Smooth muscle cell (in vitro differentiated cells): ENCODE measurements at regions not wholly inside any gene's neighbourhood (a gene's known extent, or its start where the extent isn't known, plus 50 kb on each side); places are given as distances from the start of the nearest gene placed in this dataset.

Experiments used
- DNase-seq: peaks from one replicate; lab custom pipeline; 2025; ENCODE audit not compliant: unreplicated experiment; lab: John Stamatoyannopoulos, UW
- H2AFZ ChIP-seq: fragments of 200-600 bp; sonication (generic); 2 replicates; pipeline ENCODE4 v1.6.0; 2016; ENCODE audit warnings: antibody characterized with exemption, low read depth, mild to moderate bottlenecking
- H3F3A ChIP-seq: fragments of 200-600 bp; sonication (generic); 2 replicates; pipeline ENCODE4 v1.6.0; 2017; ENCODE audit warnings: antibody characterized with exemption, low read depth
- H3K27ac ChIP-seq: fragments of 200-600 bp; sonication (generic); 2 replicates; pipeline ENCODE4 v1.5.1; 2016; ENCODE audit warnings: low read depth, mild to moderate bottlenecking
- H3K27me3 ChIP-seq: fragments of 200-600 bp; sonication (generic); 2 replicates; pipeline ENCODE4 v1.6.1; 2016; ENCODE audit warnings: low read depth, mild to moderate bottlenecking
- H3K36me3 ChIP-seq: fragments of 200-600 bp; sonication (generic); 2 replicates; pipeline ENCODE4 v1.5.1; 2016; ENCODE audit warnings: low read depth
- H3K4me1 ChIP-seq: fragments of 200-600 bp; sonication (generic); 2 replicates; pipeline ENCODE4 v1.5.1; 2016; ENCODE audit warnings: low read depth
- H3K4me2 ChIP-seq: fragments of 200-600 bp; sonication (generic); 2 replicates; pipeline ENCODE4 v1.6.0; 2016; ENCODE audit warnings: mild to moderate bottlenecking
- H3K4me3 ChIP-seq: fragments of 200-600 bp; sonication (generic); 2 replicates; pipeline ENCODE4 v1.5.1; 2016; ENCODE audit warnings: mild to moderate bottlenecking
- H3K79me2 ChIP-seq: fragments of 200-600 bp; sonication (generic); 2 replicates; pipeline ENCODE4 v1.6.0; 2016; ENCODE audit warnings: low read depth, mild to moderate bottlenecking
- H3K9ac ChIP-seq: fragments of 200-600 bp; sonication (generic); 2 replicates; pipeline ENCODE4 v1.6.0; 2016; ENCODE audit warnings: low read depth
- H3K9me3 ChIP-seq: fragments of 200-600 bp; sonication (generic); replicated peaks from 2 replicates; pipeline ENCODE4 v1.5.1; 2016; ENCODE audit warnings: low read depth
- H4K20me1 ChIP-seq: fragments of 200-600 bp; sonication (generic); 2 replicates; pipeline ENCODE4 v1.6.0; 2016; ENCODE audit warnings: low read depth
- CTCF ChIP-seq: fragments of 200-600 bp; sonication (generic); IDR thresholded peaks from 2 replicates; pipeline ENCODE4 v1.5.1; 2017; ENCODE audit warnings: borderline replicate concordance, mild to moderate bottlenecking, antibody characterized with exemption; ENCODE audit not compliant: insufficient read depth, poor library complexity, severe bottlenecking
- WGBS: methylation state at CpG from one replicate; pipeline ENCODE4 v1.1.7; 2016; ENCODE audit warnings: low lambda C conversion rate; 5-methylcytosine and 5-hydroxymethylcytosine counted together

GRCh38 chr13:22017226-22017625, 346.4 kb downstream of the FGF9 start:
- no peak overlapping the region for H3K4me2 ChIP-seq
- no peak for TF ChIP-seq CTCF
- no peaks in the 10 kb centered on the region for H3K36me3 ChIP-seq
- no peaks in the 10 kb centered on the region for H3F3A ChIP-seq
- H3K4me1 ChIP-seq: no peaks in the 10 kb centered on the region
- H3K9me3 ChIP-seq: no peaks in the 10 kb centered on the region
- H3K4me3 ChIP-seq: no peak overlapping the region
- DNase-seq: no peak
- H2AFZ ChIP-seq: no peak overlapping the region
- 79% methylated on average over 3 of the region's 3 CpGs for WGBS
- H3K79me2 ChIP-seq: no peaks in the 10 kb centered on the region
- no peak overlapping the region for H3K9ac ChIP-seq
- no peak overlapping the region for H3K27ac ChIP-seq
- H3K27me3 ChIP-seq: no peaks in the 10 kb centered on the region
- no peaks in the 10 kb centered on the region for H4K20me1 ChIP-seq

GRCh38 chr13:22018076-22018835, 347.4 kb downstream of the FGF9 start:
- no peak for TF ChIP-seq CTCF
- no peak overlapping the region for H3K4me2 ChIP-seq
- H3F3A ChIP-seq: no peaks in the 10 kb centered on the region
- H4K20me1 ChIP-seq: no peaks in the 10 kb centered on the region
- H3K4me1 ChIP-seq: no peaks in the 10 kb centered on the region
- no peaks in the 10 kb centered on the region for H3K27me3 ChIP-seq
- DNase-seq: no peak
- no peaks in the 10 kb centered on the region for H3K79me2 ChIP-seq
- no peak overlapping the region for H3K27ac ChIP-seq
- H3K4me3 ChIP-seq: no peak overlapping the region
- no peak overlapping the region for H2AFZ ChIP-seq
- no peak overlapping the region for H3K9ac ChIP-seq
- no peaks in the 10 kb centered on the region for H3K9me3 ChIP-seq
- H3K36me3 ChIP-seq: no peaks in the 10 kb centered on the region
- WGBS: 78% methylated on average over 14 of the region's 14 CpGs

GRCh38 chr13:22018836-22019210, 347.9 kb downstream of the FGF9 start:
- H3K9ac ChIP-seq: no peak overlapping the region
- no peaks in the 10 kb centered on the region for H3K79me2 ChIP-seq
- no peaks in the 10 kb centered on the region for H3K27me3 ChIP-seq
- no peaks in the 10 kb centered on the region for H3K36me3 ChIP-seq
- 96% methylated on average over 4 of the region's 4 CpGs for WGBS
- H3K4me3 ChIP-seq: no peak overlapping the region
- H2AFZ ChIP-seq: no peak overlapping the region
- H3K4me1 ChIP-seq: no peaks in the 10 kb centered on the region
- DNase-seq: no peak
- no peak overlapping the region for H3K27ac ChIP-seq
- no peak overlapping the region for H3K4me2 ChIP-seq
- no peaks in the 10 kb centered on the region for H3K9me3 ChIP-seq
- H3F3A ChIP-seq: no peaks in the 10 kb centered on the region
- H4K20me1 ChIP-seq: no peaks in the 10 kb centered on the region
- no peak for TF ChIP-seq CTCF

- Histone ChIP-seq H3K9ac (no peak overlapping the region), H3K4me1 (no peaks in the 10 kb centered on the region), H3K9me3 (no peaks in the 10 kb centered on the region), H3K4me3 (no peak overlapping the region), H3K4me2 (no peak overlapping the region), H3K27ac (no peak overlapping the region), H3K36me3 (no peaks in the 10 kb centered on the region), H3K79me2 (no peaks in the 10 kb centered on the region), H3F3A (no peaks in the 10 kb centered on the region), H3K27me3 (no peaks in the 10 kb centered on the region), H4K20me1 (no peaks in the 10 kb centered on the region), H2AFZ (no peak overlapping the region)
- DNase-seq: no peak
- TF ChIP-seq CTCF: no peak
- WGBS: 93% methylated on average over 8 of the region's 8 CpGs
Measured at GRCh38 chr13:22024381-22024994, 353.6 kb downstream of the FGF9 start.
